Transverse colon (tissue), 4 donors: ENCODE measurements at regions not wholly inside any gene's neighbourhood (a gene's known extent, or its start where the extent isn't known, plus 50 kb on each side); places are given as distances from the start of the nearest gene placed in this dataset.

Experiments used
- DNase-seq: peaks from one replicate; pipeline ENCODE4 v3.0.0-alpha.2; 2019
- H3K27ac ChIP-seq, 4 donors: fragments of 200-600 bp; sonication (generic); 2 replicates each; pipeline ENCODE4 v1.5.1; 2016 to 2018; ENCODE audit warnings: inconsistent platforms in 4 of 4
- H3K27me3 ChIP-seq: fragments of 200-600 bp; sonication (generic); 2 replicates; pipeline ENCODE4 v1.5.1; 2017; ENCODE audit warnings: inconsistent platforms
- H3K36me3 ChIP-seq, 4 donors: fragments of 200-600 bp; sonication (generic); 2 replicates each; pipeline ENCODE4 v1.5.1; 2017 to 2019; ENCODE audit warnings: inconsistent platforms in 4 of 4
- H3K4me1 ChIP-seq, 4 donors: fragments of 200-600 bp; sonication (generic); 2 replicates each; pipeline ENCODE4 v1.5.1; 2017 to 2020; ENCODE audit warnings: inconsistent platforms in 4 of 4
- H3K4me3 ChIP-seq, 4 donors: fragments of 200-600 bp; sonication (generic); 1 replicate in 1 of 4; 2 replicates in 3 of 4; pipeline versions ENCODE4 v1.5.1 to v1.6.1; 2017 to 2019; ENCODE audit warnings: inconsistent platforms in 4 of 4
- H3K9me3 ChIP-seq, 2 donors: fragments of 200-600 bp; sonication (generic); 2 replicates each; pipeline ENCODE4 v1.5.1; 2017 to 2019; ENCODE audit warnings: inconsistent platforms in 2 of 2
- EP300 ChIP-seq: sonication (generic); formaldehyde crosslinking; IDR thresholded peaks from one replicate; pipeline ENCODE4 v1.6.1; 2017; ENCODE audit warnings: antibody characterized with exemption, low read depth
- POLR2A ChIP-seq: fragments of 450-650 bp; IDR thresholded peaks from one replicate; pipeline ENCODE4 v1.6.1; 2016; ENCODE audit warnings: antibody characterized with exemption, mild to moderate bottlenecking, moderate library complexity
- POLR2AphosphoS5 ChIP-seq, 3 donors: sonication (generic); formaldehyde crosslinking; IDR thresholded peaks; one replicate each; pipeline ENCODE4 v1.6.1; 2016; ENCODE audit warnings: antibody characterized with exemption in 3 of 3
- WGBS, 2 donors: methylation state at CpG; one replicate each; pipeline ENCODE4 v1.1.5; 2018; ENCODE audit warnings: low coverage in 1 of 2; 5-methylcytosine and 5-hydroxymethylcytosine counted together
- in situ Hi-C, 4 donors: fragments of 200-750 bp; cut with MboI; loops; one replicate each; pipeline versions ENCODE4 v1.15.0 to v1.15.1; 2017; ENCODE audit warnings: low sequenced_read_pairs in 3 of 4, low pct_ligation_motif_present in 1 of 4, low pct_unique_long_range_greater_than_20kb in 1 of 4
- intact Hi-C: fragments of 100-400 bp; cut with DNase I; formaldehyde crosslinking; loops from one replicate; pipeline ENCODE4 v1.15.1; 2023; ENCODE audit warnings: low total_unique reads
- TF ChIP-seq, protein P1 (sequence below), 5 experiments: fragments of 200-600 bp in 3 of 5; fragments of 450-650 bp in 2 of 5; sonication (generic) in 3 of 5; IDR thresholded peaks; 1 replicate in 2 of 5; 2 replicates in 3 of 5; pipeline ENCODE4 v1.5.1; 2016 to 2017; ENCODE audit warnings: antibody characterized with exemption in 5 of 5, inconsistent platforms in 3 of 5, mild to moderate bottlenecking in 2 of 5, moderate library complexity in 1 of 5

DNA sequence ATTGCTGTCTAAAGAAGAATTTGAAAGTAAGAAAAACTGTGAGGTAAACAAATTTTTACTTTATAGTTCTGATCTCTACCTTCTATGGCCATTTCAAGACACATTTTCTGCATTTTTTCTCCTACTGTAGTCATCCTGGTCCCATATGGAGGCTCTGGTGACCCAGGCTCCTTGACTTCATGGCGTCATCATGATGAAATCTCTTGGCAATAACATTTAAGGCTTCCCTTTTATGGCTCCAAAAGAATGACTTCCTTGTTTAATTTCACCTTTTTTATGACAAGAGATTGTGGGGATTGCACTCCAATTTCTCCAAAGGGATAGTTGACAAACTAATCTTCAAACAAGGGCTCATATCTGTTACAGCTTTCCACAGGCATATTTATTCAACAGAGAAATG, 143.0 kb upstream of the SCN7A start:
- WGBS, 2 donors, result 33 to 38% methylated on average over 1 of the region's 1 CpG
- in situ Hi-C loops, result no loop called here

DNA sequence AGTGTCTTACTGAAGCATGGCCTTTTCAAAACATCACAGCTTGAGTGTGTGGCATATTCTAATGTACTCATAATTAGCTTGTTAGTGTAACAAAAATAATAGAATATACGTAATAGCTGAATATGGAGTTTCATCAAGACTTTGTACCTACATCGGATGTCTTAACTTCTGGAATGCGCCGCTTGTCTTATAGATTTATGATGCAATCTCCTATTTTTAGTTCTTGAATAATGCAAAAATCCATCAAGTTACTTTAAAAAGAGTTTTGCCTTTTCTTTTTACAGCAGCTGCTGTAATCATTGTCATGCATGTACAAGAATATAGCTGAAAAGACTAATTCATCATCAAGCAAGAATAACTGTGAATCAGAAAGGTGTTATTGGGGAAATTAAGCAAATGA, 140.7 kb upstream of the SCN7A start:
- intact Hi-C loops (no loop called here), in situ Hi-C loops (no loop called here)
- 83 to 92% methylated on average over 4 of the region's 4 CpGs for WGBS, 2 donors
- no peaks in the 10 kb centered on the region for H3K27me3 ChIP-seq
- H3K4me1 ChIP-seq, result no peaks in the 10 kb centered on the region
- H3K9me3 ChIP-seq, result no peaks in the 10 kb centered on the region
- DNase-seq, result no peak
- TF ChIP-seq POLR2A (no peak), EP300 (no peak), POLR2AphosphoS5 (IDR thresholded peaks at IDR 0.05) (no peak)
- TF ChIP-seq, protein P1, sequence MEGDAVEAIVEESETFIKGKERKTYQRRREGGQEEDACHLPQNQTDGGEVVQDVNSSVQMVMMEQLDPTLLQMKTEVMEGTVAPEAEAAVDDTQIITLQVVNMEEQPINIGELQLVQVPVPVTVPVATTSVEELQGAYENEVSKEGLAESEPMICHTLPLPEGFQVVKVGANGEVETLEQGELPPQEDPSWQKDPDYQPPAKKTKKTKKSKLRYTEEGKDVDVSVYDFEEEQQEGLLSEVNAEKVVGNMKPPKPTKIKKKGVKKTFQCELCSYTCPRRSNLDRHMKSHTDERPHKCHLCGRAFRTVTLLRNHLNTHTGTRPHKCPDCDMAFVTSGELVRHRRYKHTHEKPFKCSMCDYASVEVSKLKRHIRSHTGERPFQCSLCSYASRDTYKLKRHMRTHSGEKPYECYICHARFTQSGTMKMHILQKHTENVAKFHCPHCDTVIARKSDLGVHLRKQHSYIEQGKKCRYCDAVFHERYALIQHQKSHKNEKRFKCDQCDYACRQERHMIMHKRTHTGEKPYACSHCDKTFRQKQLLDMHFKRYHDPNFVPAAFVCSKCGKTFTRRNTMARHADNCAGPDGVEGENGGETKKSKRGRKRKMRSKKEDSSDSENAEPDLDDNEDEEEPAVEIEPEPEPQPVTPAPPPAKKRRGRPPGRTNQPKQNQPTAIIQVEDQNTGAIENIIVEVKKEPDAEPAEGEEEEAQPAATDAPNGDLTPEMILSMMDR (IDR thresholded peaks at IDR 0.05), result no peak
- H3K36me3 ChIP-seq, result no peaks in the 10 kb centered on the region
- H3K27ac ChIP-seq, result no peak overlapping the region
- H3K4me3 ChIP-seq, result no peak overlapping the region

More for the DNA sequence above, 143.0 kb upstream of the SCN7A start:
- H3K4me1 ChIP-seq, result no peaks in the 10 kb centered on the region
- no peak for DNase-seq
- no peaks in the 10 kb centered on the region for H3K36me3 ChIP-seq
- H3K27me3 ChIP-seq, result no peaks in the 10 kb centered on the region
- TF ChIP-seq, protein P1 (IDR thresholded peaks at IDR 0.05), result no peak
- TF ChIP-seq EP300 (no peak), POLR2A (no peak), POLR2AphosphoS5 (IDR thresholded peaks at IDR 0.05) (no peak)
- no peak overlapping the region for H3K4me3 ChIP-seq
- H3K27ac ChIP-seq, result no peak overlapping the region
- no peaks in the 10 kb centered on the region for H3K9me3 ChIP-seq
- intact Hi-C loops, result no loop called here

DNA sequence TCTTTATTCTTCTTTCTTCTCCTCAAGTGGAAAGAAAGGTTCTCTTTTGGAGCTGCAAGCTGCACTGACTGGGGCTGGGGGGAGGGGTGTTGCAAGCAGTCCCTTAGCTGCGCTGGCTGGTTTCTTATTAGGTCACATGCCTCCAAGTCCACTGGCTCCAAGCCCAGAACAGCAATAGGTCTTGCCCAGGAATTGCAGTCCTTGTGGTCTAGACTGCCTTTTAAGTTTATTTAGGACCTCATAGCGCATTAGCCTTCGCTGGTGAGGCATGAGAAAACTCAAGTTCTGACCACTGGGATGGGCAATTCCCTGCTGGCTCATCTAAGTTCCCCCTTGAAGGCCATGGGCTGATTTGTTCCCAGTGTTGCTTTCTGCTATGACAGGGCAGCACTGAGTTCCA, 138.6 kb upstream of the SCN7A start:
- TF ChIP-seq EP300 (no peak), POLR2A (no peak)
- Histone ChIP-seq H3K9me3 (no peaks in the 10 kb centered on the region), H3K4me3 (no peak overlapping the region), H3K4me1 (no peaks in the 10 kb centered on the region), H3K36me3 (no peaks in the 10 kb centered on the region), H3K27ac (no peak overlapping the region), H3K27me3 (no peaks in the 10 kb centered on the region)
- in situ Hi-C loops (no loop called here), intact Hi-C loops (no loop called here)
- 72% methylated on average over 3 of the region's 3 CpGs; no CpG with 5 or more reads in 1 of the 2 donors for WGBS, 2 donors
- no peak for DNase-seq

DNA sequence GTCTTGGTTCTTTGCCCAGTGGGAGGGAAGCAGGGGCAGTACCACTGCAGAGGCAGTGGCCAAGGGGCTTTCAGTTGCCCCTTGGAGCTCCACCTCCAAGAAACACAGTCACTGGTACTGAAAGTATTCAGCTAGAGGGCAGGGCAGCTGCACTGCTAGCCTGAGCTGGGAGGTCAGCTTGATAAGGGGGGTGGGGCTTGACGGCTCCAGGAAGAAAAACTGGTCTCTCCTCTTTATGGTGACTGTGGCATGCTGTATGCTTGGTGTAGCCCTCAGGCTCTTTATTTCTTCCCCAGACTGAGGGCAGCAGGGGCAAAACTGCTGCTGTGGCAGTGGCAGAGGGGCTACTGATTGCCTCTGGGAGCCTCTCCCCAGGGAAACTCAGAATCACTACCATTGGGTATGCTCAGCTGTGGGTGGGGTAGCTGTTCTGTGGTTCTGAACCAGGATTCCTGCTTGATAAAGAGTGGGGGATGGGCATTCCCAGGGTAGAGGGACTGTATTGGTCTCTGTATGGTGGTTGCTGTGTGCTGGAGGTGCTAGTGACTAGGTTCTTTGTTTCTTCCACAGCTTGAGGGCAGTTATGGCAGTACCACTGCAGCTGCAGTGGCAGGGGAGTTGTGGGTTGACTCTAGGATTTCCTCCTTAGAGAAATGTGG, 134.6 kb upstream of the SCN7A start:
- intact Hi-C loops (no loop called here), in situ Hi-C loops (no loop called here)
- Histone ChIP-seq H3K36me3 (no peaks in the 10 kb centered on the region), H3K4me3 (no peak overlapping the region), H3K27ac (no peak overlapping the region), H3K4me1 (no peaks in the 10 kb centered on the region), H3K27me3 (no peaks in the 10 kb centered on the region), H3K9me3 (no peaks in the 10 kb centered on the region)
- TF ChIP-seq, protein P1 (IDR thresholded peaks at IDR 0.05), result no peak
- no peak for TF ChIP-seq POLR2AphosphoS5 (IDR thresholded peaks at IDR 0.05)
- TF ChIP-seq POLR2A, result no peak
- TF ChIP-seq EP300, result no peak
- 73% methylated on average over 1 of the region's 1 CpG; no CpG with 5 or more reads in 1 of the 2 donors for WGBS, 2 donors
- no peak for DNase-seq

DNA sequence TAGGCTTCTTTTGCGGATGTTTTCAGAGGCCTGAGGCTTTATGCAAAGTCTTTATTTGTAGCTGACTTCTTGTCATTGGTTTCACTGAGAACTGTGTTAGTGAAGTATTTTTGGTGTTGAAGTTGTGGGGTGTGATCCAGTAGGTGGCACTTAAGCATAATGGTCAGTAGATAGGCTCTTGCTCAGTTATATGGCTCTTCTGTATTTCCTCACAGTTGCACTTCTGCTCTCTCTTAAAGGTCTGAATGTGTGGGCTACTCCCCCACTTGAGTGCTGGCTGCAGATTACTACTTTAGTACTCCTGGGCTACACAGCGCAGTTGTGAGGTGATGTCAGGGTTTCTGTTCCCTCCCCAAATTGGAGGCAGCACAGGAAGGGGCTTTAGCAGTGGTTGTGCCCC, 133.8 kb upstream of the SCN7A start:
- Histone ChIP-seq H3K27me3 (no peaks in the 10 kb centered on the region), H3K36me3 (no peaks in the 10 kb centered on the region), H3K4me1 (no peaks in the 10 kb centered on the region), H3K27ac (no peak overlapping the region), H3K9me3 (no peaks in the 10 kb centered on the region), H3K4me3 (no peak overlapping the region)
- TF ChIP-seq POLR2AphosphoS5 (IDR thresholded peaks at IDR 0.05) (no peak), EP300 (no peak), POLR2A (no peak)
- TF ChIP-seq, protein P1 (IDR thresholded peaks at IDR 0.05), result no peak
- 89 to 100% methylated on average over 1 to 2 of the region's 2 CpGs for WGBS, 2 donors
- DNase-seq, result no peak
- intact Hi-C loops (no loop called here), in situ Hi-C loops (no loop called here)
